H4 (cell line): ENCODE measurements at regions not wholly inside any gene's neighbourhood (a gene's known extent, or its start where the extent isn't known, plus 50 kb on each side); places are given as distances from the start of the nearest gene placed in this dataset.
"Not testable (repeated sequence)": the region's sequence is repeated elsewhere in the genome, so short reads cannot be mapped to it uniquely, and the experiment has no call there.

ENCODE experiments used
- DNase-seq: peaks from one replicate; pipeline ENCODE4 v3.0.0-alpha.2; 2015; ENCODE audit warnings: low spot score

GRCh38 chr5:135279328-135279727 is 119.7 kb downstream of the MACROH2A1 start:
- DNase-seq = no peak

- DNase-seq = no peak
Measured at GRCh38 chr5:135276151-135276550, 122.9 kb downstream of the MACROH2A1 start.

DNA sequence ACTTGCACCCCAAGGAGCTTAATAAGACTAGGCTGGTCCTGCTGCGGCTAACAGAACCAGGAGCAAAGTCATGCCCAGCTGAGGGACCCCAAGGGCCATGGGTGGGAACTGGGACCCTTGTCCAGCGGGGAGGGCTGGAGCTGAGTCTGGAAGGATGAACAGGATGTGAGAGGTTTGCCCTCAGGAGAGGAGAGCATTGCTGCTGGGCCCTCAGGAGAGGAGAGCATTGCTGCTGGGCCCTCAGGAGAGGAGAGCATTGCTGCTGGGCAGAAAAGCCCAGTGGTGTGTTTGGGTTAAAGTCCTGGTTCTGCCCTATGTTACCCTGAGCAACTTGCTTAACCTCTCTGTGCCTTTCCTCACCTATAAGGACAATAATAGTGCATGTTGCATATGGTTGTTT is 125.8 kb downstream of the MACROH2A1 start:
- no peak for DNase-seq

GRCh38 chr5:135272311-135272805 is 126.7 kb downstream of the MACROH2A1 start:
- DNase-seq = no peak

DNA sequence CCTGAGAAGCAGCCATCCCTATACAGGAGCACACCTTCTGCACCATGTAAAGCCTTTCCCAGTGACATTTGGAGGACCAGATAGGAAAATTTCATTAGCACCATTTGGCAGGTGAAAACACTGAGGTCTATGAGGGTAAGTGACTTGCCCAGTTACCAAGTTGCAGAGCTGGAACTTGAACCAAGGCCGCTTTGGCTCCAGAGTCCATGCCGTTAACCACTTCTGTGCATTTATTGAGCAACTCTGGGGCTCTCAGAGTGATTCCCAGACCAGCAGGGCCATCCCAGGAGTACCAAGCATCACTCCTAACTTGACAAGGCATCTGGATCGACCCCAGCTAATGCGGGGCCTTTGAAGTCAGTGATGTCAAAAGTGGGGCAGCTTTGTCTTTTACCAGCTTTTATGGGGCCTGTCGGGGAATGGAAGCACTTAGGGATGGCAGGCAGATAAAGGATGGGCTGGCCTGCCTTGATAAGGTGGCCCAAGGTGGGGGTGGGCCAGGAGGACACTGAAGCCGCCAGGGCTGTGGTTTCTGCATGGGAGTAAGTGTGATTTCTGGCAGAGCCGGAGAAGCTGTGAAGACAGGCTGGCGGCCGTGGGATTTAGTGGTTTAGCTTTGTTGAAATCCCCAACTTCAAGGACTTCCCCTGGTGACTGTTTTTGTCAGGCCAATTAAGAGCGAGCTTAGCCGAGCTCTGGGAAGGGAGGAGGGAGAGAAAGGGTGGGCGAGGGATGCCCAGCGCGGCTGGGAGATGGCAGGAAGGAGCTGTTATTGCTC is 127.3 kb downstream of the MACROH2A1 start:
- peak; percentile 39 for DNase-seq

- peak; percentile 68 for DNase-seq
Measured at GRCh38 chr5:135269931-135270421, 129.1 kb downstream of the MACROH2A1 start.

DNA sequence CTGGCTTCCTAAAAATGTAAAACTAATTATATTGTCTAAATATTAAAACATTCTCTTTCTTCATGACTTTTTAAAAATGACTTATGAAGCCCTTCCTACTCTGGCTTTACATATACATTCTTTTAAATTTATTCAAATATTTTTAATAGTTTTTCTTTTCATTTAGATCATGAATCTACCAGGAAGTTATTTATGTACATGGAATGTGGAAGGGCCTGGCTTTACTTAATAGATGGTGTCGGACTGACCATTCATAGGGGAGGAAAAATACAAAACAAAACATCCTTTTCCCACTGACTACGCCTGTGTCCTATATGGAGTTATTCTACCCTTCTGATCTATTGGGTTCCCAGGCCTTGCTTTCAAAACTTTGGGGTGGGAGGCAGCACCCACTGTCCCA is 129.8 kb downstream of the MACROH2A1 start:
- DNase-seq = no peak

GRCh38 chr5:135266975-135267374 is 132.1 kb downstream of the MACROH2A1 start:
- peak; percentile 10 for DNase-seq

- DNase-seq = no peak
Measured at GRCh38 chr5:135266303-135266635, 132.8 kb downstream of the MACROH2A1 start.

DNA sequence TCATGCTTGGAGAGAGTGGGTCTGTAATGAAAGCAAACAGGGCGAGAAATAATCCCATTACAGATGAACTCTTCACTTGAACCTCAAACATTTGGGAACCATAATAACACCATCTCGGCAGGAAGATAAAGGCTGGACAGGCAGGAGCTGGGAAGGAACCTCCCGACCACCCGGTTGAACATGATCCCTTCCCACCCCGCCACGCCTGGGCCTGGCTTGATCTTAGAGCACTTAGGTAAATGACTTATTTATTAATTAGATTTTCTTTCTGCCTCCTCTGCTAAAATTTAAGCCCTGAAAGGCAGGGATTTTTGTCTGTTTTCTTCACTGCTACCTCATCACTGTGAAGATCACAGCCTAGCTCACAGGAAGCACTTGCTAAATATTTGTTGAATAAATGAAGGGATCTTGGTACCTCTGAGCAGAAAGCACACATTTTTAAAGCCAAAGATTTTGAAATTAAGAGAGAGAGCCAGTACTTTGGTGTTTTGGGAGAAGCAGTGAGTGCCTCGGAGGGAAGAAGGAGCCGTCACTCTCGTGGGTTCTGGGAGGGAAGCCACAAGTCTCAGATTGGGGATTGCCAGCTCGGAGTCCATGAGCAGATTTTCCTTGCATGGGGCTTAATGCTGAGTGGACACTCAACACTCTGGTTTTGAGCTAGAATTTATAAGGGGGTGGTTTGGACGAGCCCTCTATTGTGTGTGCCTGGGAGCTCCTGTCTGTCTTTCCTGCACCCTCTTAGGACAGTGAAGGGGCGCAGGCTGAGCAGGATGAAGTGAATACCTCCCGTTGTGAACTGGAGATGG is 133.3 kb downstream of the MACROH2A1 start:
- DNase-seq = no peak

- DNase-seq = peak; percentile 9
Measured at GRCh38 chr5:135264451-135265440, 134.3 kb downstream of the MACROH2A1 start.

- peak; percentile 12 for DNase-seq
Measured at GRCh38 chr5:135263022-135263668, 135.9 kb downstream of the MACROH2A1 start.

DNA sequence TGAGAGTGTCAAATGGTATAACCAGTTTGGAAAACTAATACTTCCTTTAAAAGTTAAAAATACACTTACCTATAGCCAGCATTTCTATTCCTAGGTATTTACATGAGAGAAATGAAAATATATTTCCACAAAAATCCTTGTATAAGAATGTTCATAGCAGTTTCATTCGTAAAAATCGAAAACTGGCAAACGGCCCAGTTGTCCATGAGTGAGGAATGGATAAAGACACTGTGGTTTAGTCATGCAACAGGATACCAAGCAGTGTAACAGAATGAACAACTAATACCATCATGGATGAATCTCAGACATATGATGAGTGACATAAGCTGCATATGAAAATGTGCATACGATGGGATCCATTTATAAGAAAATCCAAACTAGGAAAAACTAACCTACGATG is 136.7 kb downstream of the MACROH2A1 start:
- DNase-seq = no peak

DNA sequence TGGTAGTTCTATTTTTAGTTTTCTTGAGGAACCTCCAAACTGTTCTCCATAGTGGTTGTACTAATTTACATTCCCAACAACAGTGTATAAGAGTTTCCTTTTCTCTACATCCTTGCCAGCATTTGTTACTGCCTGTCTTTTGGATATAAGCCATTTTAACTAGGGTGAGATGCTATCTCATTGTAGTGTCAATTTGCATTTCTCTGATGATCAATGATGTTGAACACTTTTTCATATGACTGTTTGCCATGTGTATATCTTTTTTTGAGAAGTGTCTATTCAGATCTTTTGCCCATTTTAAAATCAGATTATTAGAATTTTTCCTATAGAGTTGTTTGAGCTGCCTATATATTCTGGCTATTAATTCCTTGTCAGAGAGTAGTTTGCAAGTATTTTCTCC is 138.9 kb downstream of the MACROH2A1 start:
- not testable (repeated sequence) for DNase-seq

DNA sequence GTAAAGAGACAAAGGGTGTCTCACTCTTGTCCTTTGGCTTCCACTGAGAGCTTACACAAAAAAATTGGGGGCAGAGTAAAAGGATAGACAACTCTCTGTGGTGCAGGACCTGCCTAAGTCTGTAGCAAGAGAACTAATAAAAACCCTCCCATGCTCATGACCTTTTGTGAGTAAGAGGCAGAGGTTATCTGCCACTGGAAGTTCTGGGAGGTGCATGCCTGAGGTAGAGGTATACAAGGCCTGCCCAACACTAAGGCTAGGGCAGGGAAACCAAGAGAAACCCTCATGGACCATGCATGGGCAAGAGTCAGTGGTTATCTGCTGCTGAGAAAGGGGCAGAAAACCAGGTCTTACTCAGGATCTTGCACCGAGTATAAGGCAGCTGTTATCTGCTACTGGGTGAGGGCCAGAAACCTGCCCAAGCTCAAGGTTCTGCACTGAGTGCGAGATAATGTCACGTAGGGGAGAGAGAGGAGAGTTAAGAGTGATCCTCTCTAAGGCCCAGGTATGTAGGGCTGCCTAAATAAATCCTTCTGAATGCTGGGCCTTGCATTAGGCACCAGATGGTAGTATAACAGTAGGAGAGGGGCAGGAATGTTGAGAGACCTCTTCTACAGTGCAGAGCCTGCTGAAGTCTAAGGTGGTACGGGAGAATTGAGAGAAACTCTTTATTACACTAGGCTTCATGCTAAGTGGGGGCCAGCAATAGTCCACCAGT is 143.4 kb downstream of the MACROH2A1 start:
- DNase-seq = no peak

GRCh38 chr5:135254183-135254582 is 144.8 kb downstream of the MACROH2A1 start:
- no peak for DNase-seq

DNA sequence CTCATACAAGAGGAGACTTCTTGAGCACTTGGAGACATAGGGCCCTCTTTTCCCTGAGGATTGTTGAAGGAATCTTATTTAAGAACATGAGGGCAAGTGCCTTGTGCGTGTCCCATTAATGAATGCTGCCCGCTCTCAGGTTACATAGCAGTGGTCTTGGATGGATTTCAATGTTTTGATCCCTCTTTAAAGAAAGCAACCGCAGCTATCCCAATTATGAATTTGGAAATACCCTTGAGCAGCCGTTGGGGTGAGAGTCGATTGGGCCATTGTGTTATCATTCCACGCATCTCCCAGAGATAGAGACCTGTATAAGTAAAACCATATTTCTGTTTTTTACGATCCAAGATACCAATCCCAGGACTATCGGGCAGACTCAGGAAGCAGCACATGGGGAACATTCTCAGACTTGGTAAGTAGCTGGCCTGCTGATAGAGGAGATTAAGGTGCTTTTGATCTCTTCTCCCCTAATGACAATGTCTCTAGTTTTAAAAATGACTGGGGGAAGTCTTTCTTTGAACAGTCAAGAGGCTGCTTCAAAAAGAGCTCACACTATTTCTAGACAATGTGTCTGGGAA is 145.3 kb downstream of the MACROH2A1 start:
- DNase-seq = no peak

- DNase-seq = no peak
Measured at GRCh38 chr5:135251093-135251492, 147.9 kb downstream of the MACROH2A1 start.

DNA sequence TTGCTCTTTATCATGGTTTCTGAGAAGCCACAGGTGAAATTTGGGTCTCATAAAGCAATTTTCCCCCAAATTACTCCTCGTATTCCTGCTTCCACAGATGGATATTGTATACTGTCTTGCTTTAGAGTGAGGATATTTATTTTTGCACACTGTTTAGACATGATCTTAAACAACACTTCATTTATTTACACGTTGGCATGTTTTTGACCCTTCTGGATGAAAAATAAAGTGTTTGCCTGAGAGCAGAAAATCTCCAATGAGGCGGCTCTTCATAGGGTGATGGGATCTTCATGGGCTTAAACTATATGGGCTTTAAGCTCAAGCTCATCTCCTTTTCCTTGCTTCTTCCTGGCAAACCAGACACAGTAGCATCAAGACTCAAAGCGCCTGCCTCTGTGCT is 148.4 kb downstream of the MACROH2A1 start:
- DNase-seq = no peak

DNA sequence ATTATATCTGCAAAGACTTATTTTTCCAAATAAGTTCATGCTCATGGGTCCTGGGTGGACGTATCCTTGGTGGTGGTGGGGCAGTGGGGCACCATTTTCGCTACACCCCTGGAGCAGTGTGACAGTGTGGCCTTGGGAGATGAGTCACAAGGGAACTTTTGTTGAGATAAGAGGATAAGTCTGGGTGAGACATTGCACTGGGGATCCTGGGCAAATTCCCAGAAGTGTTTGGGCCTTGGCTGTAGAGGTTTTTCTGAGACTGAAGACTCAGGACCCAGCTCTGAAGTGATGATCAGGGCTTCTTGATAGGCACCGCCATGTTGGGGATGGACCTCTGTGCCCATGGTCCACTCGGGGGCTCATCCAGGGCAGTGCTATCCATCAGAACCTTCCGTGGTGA is 149.4 kb downstream of the MACROH2A1 start:
- DNase-seq = no peak
